SU-DHL-6 (cell line): ENCODE measurements at regions not wholly inside any gene's neighbourhood (a gene's known extent, or its start where the extent isn't known, plus 50 kb on each side); places are given as distances from the start of the nearest gene placed in this dataset.

Experiments used
- H2AFZ ChIP-seq: fragments of 200-600 bp; sonication (generic); 2 replicates; pipeline ENCODE4 v1.6.1; 2014; ENCODE audit warnings: low read depth, mild to moderate bottlenecking, moderate library complexity, mixed read lengths, antibody characterized with exemption, low read length; ENCODE audit not compliant: severe bottlenecking
- H3F3A ChIP-seq: fragments of 200-600 bp; shearing (Covaris generic); 2 replicates; pipeline ENCODE4 v1.6.0; 2016; ENCODE audit warnings: antibody characterized with exemption, mild to moderate bottlenecking; ENCODE audit not compliant: insufficient read depth
- H3K27ac ChIP-seq: fragments of 200-600 bp; sonication (generic); 2 replicates; pipeline ENCODE4 v1.5.1; 2016; ENCODE audit warnings: low read depth, mild to moderate bottlenecking, low read length, moderate library complexity, mixed read lengths
- H3K27me3 ChIP-seq: fragments of 200-600 bp; sonication (generic), shearing (Covaris generic); 2 replicates; pipeline ENCODE4 v1.6.0; 2014; ENCODE audit warnings: mild to moderate bottlenecking, low read length
- H3K36me3 ChIP-seq: fragments of 200-600 bp; sonication (generic); 2 replicates; pipeline ENCODE4 v1.6.1; 2014; ENCODE audit warnings: mild to moderate bottlenecking, low read length, mixed read lengths
- H3K4me2 ChIP-seq: fragments of 300-600, 200-600 bp; shearing (Covaris generic), sonication (generic); 2 replicates; pipeline ENCODE4 v1.6.0; 2014; ENCODE audit warnings: low read length, low read depth, mild to moderate bottlenecking; ENCODE audit not compliant: poor library complexity, severe bottlenecking
- H3K4me3 ChIP-seq: fragments of 200-600 bp; sonication (generic); 2 replicates; pipeline ENCODE4 v1.5.1; 2014; ENCODE audit warnings: antibody characterized with exemption, low read length, mild to moderate bottlenecking, mixed read lengths; ENCODE audit not compliant: insufficient read depth, poor library complexity, severe bottlenecking
- H3K79me2 ChIP-seq: fragments of 200-600 bp; sonication (generic); 2 replicates; pipeline ENCODE4 v1.6.1; 2014; ENCODE audit warnings: mild to moderate bottlenecking, low read length, moderate library complexity; ENCODE audit not compliant: insufficient read depth
- H3K9ac ChIP-seq: fragments of 200-600 bp; sonication (generic); 2 replicates; pipeline ENCODE4 v1.7.0; 2014; ENCODE audit warnings: mild to moderate bottlenecking, low read length
- H3K9me2 ChIP-seq: fragments of 200-600 bp; sonication (generic); replicated peaks from 2 replicates; pipeline ENCODE4 v1.6.1; 2014; ENCODE audit warnings: low read length; ENCODE audit not compliant: insufficient read depth
- H3K9me3 ChIP-seq: fragments of 200-600 bp; sonication (generic); 2 replicates; pipeline ENCODE4 v1.6.1; 2014; ENCODE audit warnings: low read length, mixed read lengths; ENCODE audit not compliant: insufficient read depth
- H4K20me1 ChIP-seq: fragments of 200-600 bp; sonication (generic); 2 replicates; pipeline ENCODE4 v1.6.1; 2014; ENCODE audit warnings: low read depth, mild to moderate bottlenecking, antibody characterized with exemption, low read length, moderate library complexity, mixed read lengths
- CTCF ChIP-seq: fragments of 200-600 bp; sonication (generic); IDR thresholded peaks from one replicate; pipeline ENCODE4 v1.5.1; 2017; ENCODE audit warnings: antibody characterized with exemption, mild to moderate bottlenecking, low read length, moderate library complexity; ENCODE audit not compliant: insufficient read depth, poor library complexity, severe bottlenecking
- EZH2phosphoT487 ChIP-seq: fragments of 200-600 bp; sonication (generic), shearing (Covaris generic); conservative IDR thresholded peaks from 2 replicates; pipeline ENCODE4 v1.6.1; 2018; ENCODE audit warnings: mild to moderate bottlenecking, antibody characterized with exemption, low read length, moderate library complexity, mixed read lengths

DNA sequence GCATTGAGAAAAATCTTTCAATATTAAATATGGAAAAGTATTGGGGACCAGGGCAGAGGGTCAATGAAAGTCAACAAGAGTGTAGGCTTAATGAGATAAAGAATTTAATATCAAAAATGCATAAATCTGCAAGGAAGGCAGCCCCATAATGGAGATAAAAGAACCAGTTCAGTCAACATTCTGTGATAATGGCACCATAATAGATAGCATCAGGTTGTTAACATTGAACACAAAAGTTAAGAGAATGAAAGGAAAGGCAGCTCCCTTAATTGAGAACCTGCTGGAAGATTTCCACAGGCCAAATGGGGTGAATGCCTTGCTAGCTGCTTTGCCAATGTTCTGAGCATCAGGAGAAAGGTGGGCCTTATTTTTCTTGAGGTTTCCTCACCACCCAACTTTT lies 60.4 kb upstream of the TMEM33 start:
- H3K4me2 ChIP-seq: no peak overlapping the region
- H2AFZ ChIP-seq: no peak overlapping the region
- no peaks in the 10 kb centered on the region for H3K9me2 ChIP-seq
- no peaks in the 10 kb centered on the region for H3K79me2 ChIP-seq
- no peak overlapping the region for H3K9ac ChIP-seq
- no peaks in the 10 kb centered on the region for H3F3A ChIP-seq
- no peaks in the 10 kb centered on the region for H3K27me3 ChIP-seq
- no peaks in the 10 kb centered on the region for H4K20me1 ChIP-seq
- no peaks in the 10 kb centered on the region for H3K9me3 ChIP-seq
- no peak overlapping the region for H3K27ac ChIP-seq
- no peak overlapping the region for H3K4me3 ChIP-seq
- no peaks in the 10 kb centered on the region for H3K36me3 ChIP-seq
- TF ChIP-seq CTCF (no peak), EZH2phosphoT487 (no peak)

- no peaks in the 10 kb centered on the region for H3F3A ChIP-seq
- no peak overlapping the region for H3K9ac ChIP-seq
- no peaks in the 10 kb centered on the region for H4K20me1 ChIP-seq
- no peak for TF ChIP-seq EZH2phosphoT487
- no peak for TF ChIP-seq CTCF
- H3K9me3 ChIP-seq: no peaks in the 10 kb centered on the region
- no peaks in the 10 kb centered on the region for H3K36me3 ChIP-seq
- no peaks in the 10 kb centered on the region for H3K27me3 ChIP-seq
- no peak overlapping the region for H3K27ac ChIP-seq
- no peaks in the 10 kb centered on the region for H3K9me2 ChIP-seq
- H2AFZ ChIP-seq: no peak overlapping the region
- no peak overlapping the region for H3K4me3 ChIP-seq
- no peaks in the 10 kb centered on the region for H3K79me2 ChIP-seq
- H3K4me2 ChIP-seq: no peak overlapping the region
Measured at GRCh38 chr4:41874398-41874797, 60.8 kb upstream of the TMEM33 start.

- no peaks in the 10 kb centered on the region for H3K9me3 ChIP-seq
- no peak overlapping the region for H3K27ac ChIP-seq
- H3K27me3 ChIP-seq: no peaks in the 10 kb centered on the region
- H3K4me3 ChIP-seq: no peak overlapping the region
- no peak overlapping the region for H3K4me2 ChIP-seq
- no peak overlapping the region for H3K9ac ChIP-seq
- H2AFZ ChIP-seq: no peak overlapping the region
- no peaks in the 10 kb centered on the region for H3F3A ChIP-seq
- H3K79me2 ChIP-seq: no peaks in the 10 kb centered on the region
- no peaks in the 10 kb centered on the region for H4K20me1 ChIP-seq
- H3K36me3 ChIP-seq: no peaks in the 10 kb centered on the region
- H3K9me2 ChIP-seq: no peaks in the 10 kb centered on the region
- no peak for TF ChIP-seq EZH2phosphoT487
- TF ChIP-seq CTCF: no peak
Measured at GRCh38 chr4:41873380-41874295, 61.6 kb upstream of the TMEM33 start.
